ENCODE measurements at regions not wholly inside any gene's neighbourhood (a gene's known extent, or its start where the extent isn't known, plus 50 kb on each side); places are given as distances from the start of the nearest gene placed in this dataset.

DNA sequence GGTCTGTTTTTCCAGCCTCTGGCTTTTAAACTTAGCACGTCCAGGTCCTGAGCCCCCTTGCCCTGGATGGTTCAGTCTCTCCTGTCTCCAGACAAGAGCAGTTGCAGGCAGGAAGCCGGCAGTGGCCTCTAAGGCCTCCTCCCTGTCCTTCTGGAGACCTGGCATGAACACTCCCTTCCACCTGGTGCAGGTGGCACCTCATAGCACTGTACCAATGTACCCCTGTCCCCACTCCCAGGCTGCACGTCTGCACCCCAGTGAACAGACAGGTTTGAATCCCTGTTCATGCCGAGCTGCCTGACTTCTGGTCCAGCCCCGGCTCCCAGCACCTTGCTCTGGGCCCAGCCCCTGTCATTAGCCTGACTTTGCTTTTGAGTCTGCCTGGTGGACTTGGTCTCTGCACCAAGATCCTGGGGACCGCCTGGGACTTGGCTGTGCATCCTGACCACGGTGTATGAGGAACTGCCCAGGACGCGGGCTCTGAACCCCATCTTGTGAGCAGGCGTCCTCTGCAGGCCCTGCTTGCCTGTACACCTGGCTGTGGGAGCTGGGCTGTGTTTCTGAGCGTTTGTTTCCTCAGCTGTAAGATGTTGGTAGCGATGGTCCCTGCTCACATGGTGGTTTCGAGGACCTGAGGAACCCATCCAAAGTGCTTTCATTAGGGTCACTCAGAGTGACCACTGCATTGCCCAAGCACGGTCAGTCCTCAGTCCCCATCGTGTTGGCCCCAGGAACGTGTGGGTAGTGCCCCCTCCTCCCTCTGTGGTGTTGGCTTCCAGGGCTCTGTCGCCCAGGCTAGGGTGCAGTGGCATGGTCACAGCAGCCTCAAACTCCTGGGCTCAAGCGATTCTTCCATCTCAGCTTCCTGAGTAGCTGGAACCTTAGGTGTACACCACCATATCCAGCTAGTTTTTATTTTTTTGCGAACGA lies 75.0 kb upstream of the SHANK2 start:
- H3K4me1 ChIP-seq (ENCODE audit: insufficient read depth, low read length, poor library complexity, severe bottlenecking), result no peaks in the 10 kb centered on the region
- H3K4me3 ChIP-seq (ENCODE audit: low read depth, low read length, poor library complexity, severe bottlenecking), result no peak overlapping the region
- no peaks in the 10 kb centered on the region for H4K20me1 ChIP-seq (ENCODE audit: insufficient read depth, low read length)
- no TSS peak for BruUV-seq (replicated peaks)
- H3K4me2 ChIP-seq (ENCODE audit: low read length), result no peak overlapping the region
- H3K79me2 ChIP-seq (ENCODE audit: insufficient read depth, low read depth, low read length), result no peaks in the 10 kb centered on the region
- H3K36me3 ChIP-seq (ENCODE audit: insufficient read depth, low read length), result no peaks in the 10 kb centered on the region
- no peak overlapping the region for H2AFZ ChIP-seq (ENCODE audit: low read length)
- 0 out of 2 replicates have a peak, but pooled peaks cover under 1% of the 10 kb centered on the region for H3K9me3 ChIP-seq (ENCODE audit: low read length)
- no peak for DNase-seq (ENCODE audit: low spot score)
- POLR2A ChIA-PET, result no interaction called here
- H3K27ac ChIP-seq (ENCODE audit: low read depth, low read length, poor library complexity, severe bottlenecking), result no peak overlapping the region
- CTCF ChIA-PET (ENCODE audit: unreplicated experiment), result no interaction called here
- TF ChIP-seq EZH2phosphoT487 (IDR thresholded peaks at IDR 0.05; ENCODE audit: borderline replicate concordance, low read depth, low read length), result no peak
- intact Hi-C loops (cut with micrococcal nuclease; ENCODE audit: unreplicated experiment), result no loop called here
- H3K9me2 ChIP-seq (ENCODE audit: insufficient read depth, low read length), result no peaks in the 10 kb centered on the region

GRCh38 chr11:71326328-71326940 lies 74.1 kb upstream of the SHANK2 start:
- Histone ChIP-seq H3K36me3 (ENCODE audit: insufficient read depth, low read length) (no peaks in the 10 kb centered on the region), H3K4me2 (ENCODE audit: low read length) (no peak overlapping the region), H3K9me2 (ENCODE audit: insufficient read depth, low read length) (no peaks in the 10 kb centered on the region), H4K20me1 (ENCODE audit: insufficient read depth, low read length) (no peaks in the 10 kb centered on the region), H3K79me2 (ENCODE audit: insufficient read depth, low read depth, low read length) (no peaks in the 10 kb centered on the region), H3K27ac (ENCODE audit: low read depth, low read length, poor library complexity, severe bottlenecking) (no peak overlapping the region), H2AFZ (ENCODE audit: low read length) (no peak overlapping the region), H3K9me3 (ENCODE audit: low read length) (no peaks in the 10 kb centered on the region), H3K4me1 (ENCODE audit: insufficient read depth, low read length, poor library complexity, severe bottlenecking) (no peaks in the 10 kb centered on the region), H3K4me3 (ENCODE audit: low read depth, low read length, poor library complexity, severe bottlenecking) (no peak overlapping the region)
- TF ChIP-seq, protein P1, sequence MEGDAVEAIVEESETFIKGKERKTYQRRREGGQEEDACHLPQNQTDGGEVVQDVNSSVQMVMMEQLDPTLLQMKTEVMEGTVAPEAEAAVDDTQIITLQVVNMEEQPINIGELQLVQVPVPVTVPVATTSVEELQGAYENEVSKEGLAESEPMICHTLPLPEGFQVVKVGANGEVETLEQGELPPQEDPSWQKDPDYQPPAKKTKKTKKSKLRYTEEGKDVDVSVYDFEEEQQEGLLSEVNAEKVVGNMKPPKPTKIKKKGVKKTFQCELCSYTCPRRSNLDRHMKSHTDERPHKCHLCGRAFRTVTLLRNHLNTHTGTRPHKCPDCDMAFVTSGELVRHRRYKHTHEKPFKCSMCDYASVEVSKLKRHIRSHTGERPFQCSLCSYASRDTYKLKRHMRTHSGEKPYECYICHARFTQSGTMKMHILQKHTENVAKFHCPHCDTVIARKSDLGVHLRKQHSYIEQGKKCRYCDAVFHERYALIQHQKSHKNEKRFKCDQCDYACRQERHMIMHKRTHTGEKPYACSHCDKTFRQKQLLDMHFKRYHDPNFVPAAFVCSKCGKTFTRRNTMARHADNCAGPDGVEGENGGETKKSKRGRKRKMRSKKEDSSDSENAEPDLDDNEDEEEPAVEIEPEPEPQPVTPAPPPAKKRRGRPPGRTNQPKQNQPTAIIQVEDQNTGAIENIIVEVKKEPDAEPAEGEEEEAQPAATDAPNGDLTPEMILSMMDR (conservative IDR thresholded peaks at IDR 0.05; ENCODE audit: low read length), result no peak
- TF ChIP-seq EZH2phosphoT487 (IDR thresholded peaks at IDR 0.05; ENCODE audit: borderline replicate concordance, low read depth, low read length), result no peak
- no TSS peak for BruUV-seq (replicated peaks)
- POLR2A ChIA-PET, result no interaction called here
- CTCF ChIA-PET (ENCODE audit: unreplicated experiment), result no interaction called here
- DNase-seq (ENCODE audit: low spot score), result no peak
- intact Hi-C loops (cut with micrococcal nuclease; ENCODE audit: unreplicated experiment), result no loop called here

- POLR2A ChIA-PET, result no interaction called here
- Histone ChIP-seq H3K79me2 (ENCODE audit: insufficient read depth, low read depth, low read length) (no peaks in the 10 kb centered on the region), H3K4me2 (ENCODE audit: low read length) (no peak overlapping the region), H3K9me2 (ENCODE audit: insufficient read depth, low read length) (no peaks in the 10 kb centered on the region), H4K20me1 (ENCODE audit: insufficient read depth, low read length) (no peaks in the 10 kb centered on the region), H3K9me3 (ENCODE audit: low read length) (no peaks in the 10 kb centered on the region), H3K27ac (ENCODE audit: low read depth, low read length, poor library complexity, severe bottlenecking) (no peak overlapping the region), H3K36me3 (ENCODE audit: insufficient read depth, low read length) (no peaks in the 10 kb centered on the region), H3K4me3 (ENCODE audit: low read depth, low read length, poor library complexity, severe bottlenecking) (no peak overlapping the region), H2AFZ (ENCODE audit: low read length) (no peak overlapping the region), H3K4me1 (ENCODE audit: insufficient read depth, low read length, poor library complexity, severe bottlenecking) (no peaks in the 10 kb centered on the region)
- BruUV-seq (replicated peaks), result no TSS peak
- intact Hi-C loops (cut with micrococcal nuclease; ENCODE audit: unreplicated experiment), result no loop called here
- DNase-seq (ENCODE audit: low spot score), result no peak
- CTCF ChIA-PET (ENCODE audit: unreplicated experiment), result no interaction called here
- TF ChIP-seq, protein P1 (conservative IDR thresholded peaks at IDR 0.05; ENCODE audit: low read length), result no peak
- no peak for TF ChIP-seq EZH2phosphoT487 (IDR thresholded peaks at IDR 0.05; ENCODE audit: borderline replicate concordance, low read depth, low read length)
Observed at GRCh38 chr11:71325418-71326327, 73.3 kb upstream of the SHANK2 start.
